ENCODE measurements at regions not wholly inside any gene's neighbourhood (a gene's known extent, or its start where the extent isn't known, plus 50 kb on each side); places are given as distances from the start of the nearest gene placed in this dataset.

- peak overlapping the region in 5 of 10 donors; percentile 29 to 56 (median 54) for H3K27ac ChIP-seq
- peak in 6 of 8 donors; percentile 50 to 79 (median 64) for ATAC-seq
- WGBS, 2 donors, result 35 to 42% methylated on average over 4 of the region's 4 CpGs
- H3K4me3 ChIP-seq, result no peak overlapping the region
- H3K9me3 ChIP-seq, result no peaks in the 10 kb centered on the region
- TF ChIP-seq, protein P1, sequence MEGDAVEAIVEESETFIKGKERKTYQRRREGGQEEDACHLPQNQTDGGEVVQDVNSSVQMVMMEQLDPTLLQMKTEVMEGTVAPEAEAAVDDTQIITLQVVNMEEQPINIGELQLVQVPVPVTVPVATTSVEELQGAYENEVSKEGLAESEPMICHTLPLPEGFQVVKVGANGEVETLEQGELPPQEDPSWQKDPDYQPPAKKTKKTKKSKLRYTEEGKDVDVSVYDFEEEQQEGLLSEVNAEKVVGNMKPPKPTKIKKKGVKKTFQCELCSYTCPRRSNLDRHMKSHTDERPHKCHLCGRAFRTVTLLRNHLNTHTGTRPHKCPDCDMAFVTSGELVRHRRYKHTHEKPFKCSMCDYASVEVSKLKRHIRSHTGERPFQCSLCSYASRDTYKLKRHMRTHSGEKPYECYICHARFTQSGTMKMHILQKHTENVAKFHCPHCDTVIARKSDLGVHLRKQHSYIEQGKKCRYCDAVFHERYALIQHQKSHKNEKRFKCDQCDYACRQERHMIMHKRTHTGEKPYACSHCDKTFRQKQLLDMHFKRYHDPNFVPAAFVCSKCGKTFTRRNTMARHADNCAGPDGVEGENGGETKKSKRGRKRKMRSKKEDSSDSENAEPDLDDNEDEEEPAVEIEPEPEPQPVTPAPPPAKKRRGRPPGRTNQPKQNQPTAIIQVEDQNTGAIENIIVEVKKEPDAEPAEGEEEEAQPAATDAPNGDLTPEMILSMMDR (IDR thresholded peaks at IDR 0.05), result no peak
- no peaks in the 10 kb centered on the region for H3K36me3 ChIP-seq
- H3K4me1 ChIP-seq, result peaks cover 0 to 35% (median 14%) of the 10 kb centered on the region in 9 donors
- peak in 1 of 2 donors; percentile 22 for DNase-seq
- intact Hi-C loops (cut with DNase I), result loop anchor here in 4 of 10 donors (5.0 to 10.0 kb wide), 3 partner anchors 42 to 52 kb away; partner anchors contain the start of gene KCNC4 (in 3 of the 4)
- H3K27me3 ChIP-seq, result no peaks in the 10 kb centered on the region
These were observed 54.3 kb downstream of the KCNC4 start for GRCh38 chr1:110264430-110264829.

- no peak for DNase-seq
- intact Hi-C loops (cut with DNase I), result loop anchor here in 3 of 10 donors (5.0 to 10.0 kb wide), 2 partner anchors 50 to 53 kb away; partner anchors contain the start of gene KCNC4 (in 3 of the 3)
- H3K4me3 ChIP-seq, result no peak overlapping the region
- no peaks in the 10 kb centered on the region for H3K36me3 ChIP-seq
- H3K27me3 ChIP-seq, result no peaks in the 10 kb centered on the region
- peak overlapping the region in 1 of 10 donors; percentile 55 for H3K27ac ChIP-seq
- WGBS, 2 donors, result 88 to 89% methylated on average over 2 of the region's 2 CpGs
- TF ChIP-seq, protein P1 (IDR thresholded peaks at IDR 0.05), result no peak
- peaks cover 0 to 35% (median 14%) of the 10 kb centered on the region in 9 donors for H3K4me1 ChIP-seq
- H3K9me3 ChIP-seq, result no peaks in the 10 kb centered on the region
- no peak for ATAC-seq
These were observed 55.1 kb downstream of the KCNC4 start for GRCh38 chr1:110265186-110265585.

- no peak for ATAC-seq
These were observed 56.7 kb downstream of the KCNC4 start for GRCh38 chr1:110266834-110267233.

GRCh38 chr1:110267260-110267659 lies 57.1 kb downstream of the KCNC4 start:
- peaks cover 0 to 35% (median 14%) of the 10 kb centered on the region in 9 donors for H3K4me1 ChIP-seq
- H3K27ac ChIP-seq, result no peak overlapping the region
- H3K9me3 ChIP-seq, result no peaks in the 10 kb centered on the region
- no peaks in the 10 kb centered on the region for H3K27me3 ChIP-seq
- WGBS, 2 donors, result 77 to 86% methylated on average over 7 of the region's 7 CpGs
- intact Hi-C loops (cut with DNase I), result loop anchor here in 3 of 10 donors (5.0 to 10.0 kb wide), 2 partner anchors 52 to 55 kb away; partner anchors contain the start of gene KCNC4 (in 3 of the 3)
- TF ChIP-seq, protein P1 (IDR thresholded peaks at IDR 0.05), result no peak
- DNase-seq, result no peak
- H3K36me3 ChIP-seq, result no peaks in the 10 kb centered on the region
- no peak for ATAC-seq
- no peak overlapping the region for H3K4me3 ChIP-seq

More at GRCh38 chr1:110266834-110267233, 56.7 kb downstream of the KCNC4 start:
- Histone ChIP-seq H3K9me3 (no peaks in the 10 kb centered on the region), H3K27me3 (no peaks in the 10 kb centered on the region), H3K4me3 (no peak overlapping the region), H3K4me1 (peaks cover 0 to 35% (median 14%) of the 10 kb centered on the region in 9 donors), H3K36me3 (no peaks in the 10 kb centered on the region), H3K27ac (no peak overlapping the region)
- intact Hi-C loops (cut with DNase I), result loop anchor here in 3 of 10 donors (5.0 to 10.0 kb wide), 2 partner anchors 52 to 55 kb away; partner anchors contain the start of gene KCNC4 (in 3 of the 3)
- no peak for DNase-seq
- WGBS, 2 donors, result 90 to 95% methylated on average over 4 of the region's 4 CpGs
- TF ChIP-seq, protein P1 (IDR thresholded peaks at IDR 0.05), result no peak
